Stomach (tissue), 4 donors: ENCODE measurements at regions not wholly inside any gene's neighbourhood (a gene's known extent, or its start where the extent isn't known, plus 50 kb on each side); places are given as distances from the start of the nearest gene placed in this dataset.

Experiments
- EP300 ChIP-seq: sonication (generic); formaldehyde crosslinking; IDR thresholded peaks from one replicate; pipeline ENCODE4 v1.6.1; 2017; ENCODE audit warnings: antibody characterized with exemption
- POLR2A ChIP-seq, 4 donors: fragments of 450-650 bp; IDR thresholded peaks; one replicate each; pipeline ENCODE4 v1.6.1; 2016; ENCODE audit warnings: antibody characterized with exemption in 4 of 4, control low read depth in 2 of 4, mild to moderate bottlenecking in 1 of 4, moderate library complexity in 1 of 4
- POLR2AphosphoS5 ChIP-seq, 3 donors: sonication (generic); formaldehyde crosslinking; IDR thresholded peaks; one replicate each; pipeline ENCODE4 v1.6.1; 2016; ENCODE audit warnings: antibody characterized with exemption in 3 of 3
- TF ChIP-seq, protein P1 (sequence below), 7 experiments: fragments of 450-650 bp in 4 of 7; fragments of 200-600 bp in 3 of 7; sonication (generic) in 3 of 7; IDR thresholded peaks; one replicate each; pipeline ENCODE4 v1.5.1; 2016 to 2019; ENCODE audit warnings: antibody characterized with exemption in 7 of 7, control low read depth in 2 of 7, mild to moderate bottlenecking in 1 of 7

DNA sequence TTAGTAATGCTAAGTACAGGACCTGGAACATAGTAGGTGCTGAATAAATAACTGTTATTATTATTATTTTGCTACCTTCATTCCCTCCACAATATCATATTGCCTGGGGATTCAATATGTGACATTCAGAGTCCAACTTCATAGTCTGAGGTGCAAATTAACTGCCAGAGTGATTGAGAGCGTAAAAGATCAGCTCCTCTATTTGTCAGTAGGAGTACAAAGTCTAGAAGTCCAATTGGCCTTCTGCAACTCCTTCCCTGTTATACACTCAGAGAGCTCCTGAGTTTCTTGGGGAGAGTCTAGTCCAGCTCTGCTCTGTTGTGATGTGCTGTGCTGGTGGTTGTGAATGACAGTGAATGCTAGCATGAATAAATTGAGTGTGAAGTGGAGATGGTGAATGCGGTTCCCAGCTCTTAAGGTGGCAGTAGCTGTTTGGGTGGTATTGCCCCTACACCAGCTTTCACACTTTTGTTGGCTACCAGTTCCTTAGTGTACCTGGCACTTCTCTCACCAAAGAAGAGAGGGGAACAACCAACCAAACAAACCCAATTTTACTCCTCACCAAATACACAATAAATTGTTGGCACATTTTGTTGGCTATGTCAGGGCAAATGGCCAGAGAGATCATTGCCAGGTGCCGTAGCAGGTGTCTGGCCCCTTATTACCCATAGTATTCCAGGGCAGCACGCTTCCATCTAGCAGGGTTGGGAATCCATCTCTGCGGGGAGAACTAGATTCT is 270.1 kb upstream of the TBL1XR1 start:
- TF ChIP-seq POLR2AphosphoS5 (IDR thresholded peaks at IDR 0.05): no peak
- TF ChIP-seq, protein P1, sequence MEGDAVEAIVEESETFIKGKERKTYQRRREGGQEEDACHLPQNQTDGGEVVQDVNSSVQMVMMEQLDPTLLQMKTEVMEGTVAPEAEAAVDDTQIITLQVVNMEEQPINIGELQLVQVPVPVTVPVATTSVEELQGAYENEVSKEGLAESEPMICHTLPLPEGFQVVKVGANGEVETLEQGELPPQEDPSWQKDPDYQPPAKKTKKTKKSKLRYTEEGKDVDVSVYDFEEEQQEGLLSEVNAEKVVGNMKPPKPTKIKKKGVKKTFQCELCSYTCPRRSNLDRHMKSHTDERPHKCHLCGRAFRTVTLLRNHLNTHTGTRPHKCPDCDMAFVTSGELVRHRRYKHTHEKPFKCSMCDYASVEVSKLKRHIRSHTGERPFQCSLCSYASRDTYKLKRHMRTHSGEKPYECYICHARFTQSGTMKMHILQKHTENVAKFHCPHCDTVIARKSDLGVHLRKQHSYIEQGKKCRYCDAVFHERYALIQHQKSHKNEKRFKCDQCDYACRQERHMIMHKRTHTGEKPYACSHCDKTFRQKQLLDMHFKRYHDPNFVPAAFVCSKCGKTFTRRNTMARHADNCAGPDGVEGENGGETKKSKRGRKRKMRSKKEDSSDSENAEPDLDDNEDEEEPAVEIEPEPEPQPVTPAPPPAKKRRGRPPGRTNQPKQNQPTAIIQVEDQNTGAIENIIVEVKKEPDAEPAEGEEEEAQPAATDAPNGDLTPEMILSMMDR (IDR thresholded peaks at IDR 0.05): no peak
- TF ChIP-seq POLR2A (IDR thresholded peaks at IDR 0.05): no peak
- TF ChIP-seq EP300: no peak
